ENCODE measurements at regions not wholly inside any gene's neighbourhood (a gene's known extent, or its start where the extent isn't known, plus 50 kb on each side); places are given as distances from the start of the nearest gene placed in this dataset.
"Not testable (repeated sequence)": the region's sequence is repeated elsewhere in the genome, so short reads cannot be mapped to it uniquely, and the experiment has no call there.

- no peak for DNase-seq (ENCODE audit: extremely low read depth in 1 of 2, low read depth in 1 of 2)
Observed at GRCh38 chr18:78421392-78421791, 558.2 kb upstream of the SALL3 start.

- no peak for DNase-seq (ENCODE audit: extremely low read depth in 1 of 2, low read depth in 1 of 2)
Observed at GRCh38 chr18:78422336-78422735, 557.3 kb upstream of the SALL3 start.

- no peak for DNase-seq (ENCODE audit: extremely low read depth in 1 of 2, low read depth in 1 of 2)
Observed at GRCh38 chr18:78423811-78424210, 555.8 kb upstream of the SALL3 start.

- DNase-seq (ENCODE audit: extremely low read depth in 1 of 2, low read depth in 1 of 2): no peak
Observed at GRCh38 chr18:78424403-78425018, 555.1 kb upstream of the SALL3 start.

GRCh38 chr18:78425019-78425412 lies 554.6 kb upstream of the SALL3 start:
- DNase-seq (ENCODE audit: extremely low read depth in 1 of 2, low read depth in 1 of 2): no peak

- no peak for DNase-seq (ENCODE audit: extremely low read depth in 1 of 2, low read depth in 1 of 2)
Observed at GRCh38 chr18:78427081-78427480, 552.5 kb upstream of the SALL3 start.

GRCh38 chr18:78429127-78430108 lies 550.2 kb upstream of the SALL3 start:
- no peak for DNase-seq (ENCODE audit: extremely low read depth in 1 of 2, low read depth in 1 of 2)

- DNase-seq (ENCODE audit: extremely low read depth in 1 of 2, low read depth in 1 of 2): no peak
Observed at GRCh38 chr18:78430131-78430758, 549.4 kb upstream of the SALL3 start.

GRCh38 chr18:78431606-78432005 lies 548.0 kb upstream of the SALL3 start:
- DNase-seq (ENCODE audit: extremely low read depth in 1 of 2, low read depth in 1 of 2): no peak

GRCh38 chr18:78433562-78433961 lies 546.1 kb upstream of the SALL3 start:
- no peak for DNase-seq (ENCODE audit: extremely low read depth in 1 of 2, low read depth in 1 of 2)

- DNase-seq (ENCODE audit: extremely low read depth in 1 of 2, low read depth in 1 of 2): no peak
Observed at GRCh38 chr18:78436110-78436509, 543.5 kb upstream of the SALL3 start.

GRCh38 chr18:78438235-78438634 lies 541.4 kb upstream of the SALL3 start:
- DNase-seq (ENCODE audit: extremely low read depth in 1 of 2, low read depth in 1 of 2): not testable (repeated sequence)

- no peak for DNase-seq (ENCODE audit: extremely low read depth in 1 of 2, low read depth in 1 of 2)
Observed at GRCh38 chr18:78445880-78446279, 533.7 kb upstream of the SALL3 start.

GRCh38 chr18:78447211-78447610 lies 532.4 kb upstream of the SALL3 start:
- DNase-seq (ENCODE audit: extremely low read depth in 1 of 2, low read depth in 1 of 2): no peak

GRCh38 chr18:78448106-78448505 lies 531.5 kb upstream of the SALL3 start:
- no peak for DNase-seq (ENCODE audit: extremely low read depth in 1 of 2, low read depth in 1 of 2)

GRCh38 chr18:78448591-78448990 lies 531.0 kb upstream of the SALL3 start:
- DNase-seq (ENCODE audit: extremely low read depth in 1 of 2, low read depth in 1 of 2): no peak

- no peak for DNase-seq (ENCODE audit: extremely low read depth in 1 of 2, low read depth in 1 of 2)
Observed at GRCh38 chr18:78454221-78454620, 525.4 kb upstream of the SALL3 start.

GRCh38 chr18:78455386-78455785 lies 524.2 kb upstream of the SALL3 start:
- no peak for DNase-seq (ENCODE audit: extremely low read depth in 1 of 2, low read depth in 1 of 2)

- no peak for DNase-seq (ENCODE audit: extremely low read depth in 1 of 2, low read depth in 1 of 2)
Observed at GRCh38 chr18:78457011-78457410, 522.6 kb upstream of the SALL3 start.

- DNase-seq (ENCODE audit: extremely low read depth in 1 of 2, low read depth in 1 of 2): no peak
Observed at GRCh38 chr18:78457731-78458130, 521.9 kb upstream of the SALL3 start.

- DNase-seq (ENCODE audit: extremely low read depth in 1 of 2, low read depth in 1 of 2): no peak
Observed at GRCh38 chr18:78458356-78458755, 521.3 kb upstream of the SALL3 start.

- no peak for DNase-seq (ENCODE audit: extremely low read depth in 1 of 2, low read depth in 1 of 2)
Observed at GRCh38 chr18:78459668-78460067, 520.0 kb upstream of the SALL3 start.

All from activated CD8-positive, alpha-beta memory T cell treated with anti-CD3 and anti-CD28 coated beads for 1 hour (primary cell).